SHP77 treated with DMSO at 0.1 percent for 48 hours (cell line): ENCODE measurements at regions not wholly inside any gene's neighbourhood (a gene's known extent, or its start where the extent isn't known, plus 50 kb on each side); places are given as distances from the start of the nearest gene placed in this dataset.
"Not testable (repeated sequence)": the region's sequence is repeated elsewhere in the genome, so short reads cannot be mapped to it uniquely, and the experiment has no call there.

ENCODE experiments used
- DNase-seq: peaks from one replicate; lab custom pipeline; 2025; lab: John Stamatoyannopoulos, UW

DNA sequence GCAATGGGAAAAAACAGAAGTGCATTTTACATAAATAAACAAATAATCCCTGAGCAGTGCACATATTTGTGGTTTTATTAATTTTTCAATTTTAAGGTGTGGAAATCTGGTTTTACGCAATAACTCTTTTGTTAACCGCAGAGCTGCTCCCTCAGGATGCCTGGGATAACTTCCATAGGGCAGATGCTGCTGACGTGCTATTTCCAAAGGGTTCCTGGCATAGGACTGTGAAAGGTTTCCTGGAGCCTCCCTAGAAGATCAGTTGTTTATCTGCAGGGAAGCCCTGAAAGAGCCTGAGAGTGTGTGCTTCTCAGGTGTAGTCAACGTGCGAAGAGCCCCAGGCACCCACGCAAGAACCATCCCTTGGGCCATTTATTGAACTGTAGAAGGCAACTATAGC is 443.5 kb downstream of the PLK2 start:
- no peak for DNase-seq

- DNase-seq: no peak
Measured at GRCh38 chr5:58015175-58015574, 444.7 kb downstream of the PLK2 start.

DNA sequence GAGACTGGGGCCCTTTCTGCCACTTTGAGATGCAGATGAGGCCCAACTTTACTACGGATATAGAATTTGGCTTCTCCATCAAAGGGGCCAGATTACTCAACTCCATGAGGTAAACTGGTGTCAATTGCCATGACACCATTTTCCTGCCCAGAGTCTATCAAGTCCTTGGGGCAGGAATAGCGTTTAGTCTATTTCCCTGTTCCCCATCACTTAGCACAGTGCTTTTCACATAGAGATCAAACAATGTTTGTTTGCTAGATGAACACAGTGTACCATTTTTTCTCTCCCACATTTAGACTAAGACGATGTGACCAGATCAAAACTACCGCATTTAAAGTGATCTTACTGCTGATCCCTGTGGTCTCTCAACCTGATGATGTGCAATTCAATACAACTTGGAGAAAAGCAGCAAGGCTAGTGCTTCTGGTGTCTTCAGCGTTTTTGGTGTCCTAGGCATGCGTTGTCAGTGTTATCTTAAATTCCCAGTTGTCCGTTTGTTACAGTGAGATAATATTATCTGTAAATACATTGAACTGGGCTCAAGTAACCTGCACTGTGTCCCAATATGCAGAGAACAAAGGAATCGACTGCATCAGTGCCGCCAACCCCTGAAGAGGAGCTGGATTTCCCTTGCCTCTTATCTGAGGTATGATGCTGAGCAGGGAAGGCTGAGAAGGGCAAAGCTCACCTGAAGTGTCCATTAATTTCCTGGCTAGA is 446.2 kb downstream of the PLK2 start:
- DNase-seq: no peak

DNA sequence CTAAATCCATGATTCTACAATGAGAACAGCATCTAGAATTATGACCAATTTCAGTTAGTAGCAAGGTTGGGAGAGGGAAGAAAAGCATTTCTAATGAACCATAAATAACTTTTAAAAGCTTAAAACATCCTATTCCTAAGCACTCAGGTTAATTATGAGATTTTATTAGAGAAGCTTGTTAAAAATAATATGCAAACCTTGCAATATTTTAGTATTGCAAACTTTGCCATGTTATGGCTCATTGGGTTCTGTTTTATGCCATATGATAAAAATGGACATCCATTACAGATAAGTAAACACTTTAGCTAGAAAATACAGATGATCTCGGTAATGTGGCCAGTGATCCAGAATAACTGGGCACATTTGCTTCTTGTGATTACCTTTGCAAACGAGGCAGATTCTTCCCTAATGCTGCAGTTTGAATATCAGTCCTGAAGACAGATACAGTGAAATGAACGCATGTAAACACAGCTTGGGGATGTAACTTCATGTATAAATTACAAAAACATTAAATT is 447.0 kb downstream of the PLK2 start:
- no peak for DNase-seq

- no peak for DNase-seq
Measured at GRCh38 chr5:58012102-58012501, 447.8 kb downstream of the PLK2 start.

DNA sequence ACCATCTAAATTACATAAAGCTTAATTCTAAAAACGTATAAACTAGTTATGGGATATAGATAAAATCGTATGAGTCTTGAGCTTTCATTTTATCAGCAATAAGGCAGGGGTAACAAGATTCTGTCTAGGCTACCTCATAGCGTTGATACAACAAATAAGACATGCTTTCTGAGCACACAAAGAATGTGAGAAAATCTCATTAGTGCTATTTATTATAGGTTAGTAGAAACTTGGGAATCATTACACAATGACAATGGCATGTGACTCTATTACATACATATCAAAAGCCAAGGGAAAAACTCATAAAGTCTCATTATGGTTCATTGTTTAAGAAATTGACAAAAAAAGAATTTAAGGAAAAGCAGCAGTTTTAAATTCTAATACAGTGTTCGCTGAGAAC is 448.6 kb downstream of the PLK2 start:
- no peak for DNase-seq

GRCh38 chr5:58009754-58010153 is 450.1 kb downstream of the PLK2 start:
- no peak for DNase-seq

GRCh38 chr5:58002323-58002722 is 457.6 kb downstream of the PLK2 start:
- no peak for DNase-seq

GRCh38 chr5:57993866-57994265 is 466.0 kb downstream of the PLK2 start:
- DNase-seq: no peak

DNA sequence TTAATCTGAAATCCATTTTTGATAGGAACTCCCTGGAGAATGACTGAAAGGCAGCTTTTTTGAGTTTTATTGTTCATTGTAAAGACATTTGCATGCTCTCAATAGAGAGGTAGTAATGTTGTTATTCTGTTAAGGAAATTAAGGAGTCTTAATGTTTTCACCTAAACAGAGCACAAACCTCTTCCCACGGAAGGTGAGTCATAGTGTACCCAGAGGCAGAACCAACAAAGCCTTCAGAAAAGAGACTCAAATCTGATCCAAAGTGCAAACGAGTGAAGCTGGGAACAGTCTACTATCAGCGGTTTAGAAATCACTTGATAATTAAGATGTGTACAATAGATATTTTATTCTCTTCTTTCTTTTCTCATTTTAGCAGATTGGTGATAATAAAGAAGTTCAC is 470.5 kb downstream of the PLK2 start:
- no peak for DNase-seq

DNA sequence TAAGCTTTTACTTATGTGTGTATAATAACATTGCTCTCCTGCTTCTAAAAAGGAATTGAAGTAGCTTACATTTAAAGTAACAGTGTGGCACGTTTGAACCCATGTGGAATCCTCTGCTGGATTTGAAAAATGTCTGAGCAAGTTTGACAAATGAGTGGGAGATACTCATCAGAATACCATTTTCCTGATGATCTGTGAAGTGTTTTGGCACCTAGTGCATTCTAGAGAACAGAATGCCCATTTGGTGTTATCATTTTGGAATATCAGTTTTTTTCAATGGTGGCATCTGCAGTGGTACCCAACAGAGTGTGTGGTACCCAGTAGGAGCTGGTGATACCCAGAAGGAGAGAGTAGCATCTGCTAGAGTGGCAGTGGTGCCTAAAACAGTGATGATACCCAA is 471.1 kb downstream of the PLK2 start:
- DNase-seq: no peak

DNA sequence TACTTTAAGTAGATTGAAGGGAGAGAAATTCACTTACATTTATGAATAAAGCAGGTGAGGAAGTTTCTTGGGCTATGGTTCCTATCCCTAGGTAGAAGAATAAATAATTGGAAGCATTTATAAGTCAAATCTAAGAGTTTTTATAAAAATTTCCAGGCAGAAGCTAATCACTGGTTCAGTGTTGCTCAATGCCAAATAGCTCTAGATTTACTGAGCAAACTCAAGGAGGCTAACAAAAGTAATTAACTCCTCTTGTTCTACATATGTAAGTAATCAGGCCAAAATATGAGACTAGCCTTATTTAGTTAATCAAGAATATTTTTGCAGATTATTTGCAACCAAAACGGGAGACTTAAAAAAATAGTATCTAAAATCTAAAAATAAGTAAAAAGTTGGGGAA is 472.3 kb downstream of the PLK2 start:
- no peak for DNase-seq

GRCh38 chr5:57986761-57987341 is 473.0 kb downstream of the PLK2 start:
- no peak for DNase-seq

GRCh38 chr5:57983426-57983825 is 476.5 kb downstream of the PLK2 start:
- no peak for DNase-seq

GRCh38 chr5:57979671-57980070 is 480.2 kb downstream of the PLK2 start:
- no peak for DNase-seq

GRCh38 chr5:57976506-57976905 is 483.4 kb downstream of the PLK2 start:
- no peak for DNase-seq

- not testable (repeated sequence) for DNase-seq
Measured at GRCh38 chr5:57972099-57972498, 487.8 kb downstream of the PLK2 start.

DNA sequence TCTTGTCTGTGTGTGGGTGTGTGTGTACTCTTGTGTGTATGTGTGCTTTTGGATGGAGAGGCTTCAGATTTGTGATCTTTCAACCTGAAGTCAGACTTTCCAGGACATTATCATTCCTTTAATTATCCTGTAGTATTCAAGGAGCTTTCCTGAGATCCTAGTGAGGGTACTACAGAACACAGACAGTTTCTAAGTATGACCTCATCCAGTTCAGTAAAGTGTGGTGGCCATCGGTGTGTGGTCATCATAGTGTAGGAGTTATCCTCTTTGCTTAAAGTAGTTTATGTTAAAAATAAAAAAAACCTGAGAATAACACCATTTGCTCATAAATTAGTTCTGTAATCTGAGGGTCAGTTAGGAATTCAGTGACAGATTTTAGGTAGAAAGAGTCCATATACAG is 478.0 kb upstream of the ACTBL2 start:
- no peak for DNase-seq

- no peak for DNase-seq
Measured at GRCh38 chr5:57956636-57957035, 474.0 kb upstream of the ACTBL2 start.

GRCh38 chr5:57955511-57955910 is 472.9 kb upstream of the ACTBL2 start:
- no peak for DNase-seq

DNA sequence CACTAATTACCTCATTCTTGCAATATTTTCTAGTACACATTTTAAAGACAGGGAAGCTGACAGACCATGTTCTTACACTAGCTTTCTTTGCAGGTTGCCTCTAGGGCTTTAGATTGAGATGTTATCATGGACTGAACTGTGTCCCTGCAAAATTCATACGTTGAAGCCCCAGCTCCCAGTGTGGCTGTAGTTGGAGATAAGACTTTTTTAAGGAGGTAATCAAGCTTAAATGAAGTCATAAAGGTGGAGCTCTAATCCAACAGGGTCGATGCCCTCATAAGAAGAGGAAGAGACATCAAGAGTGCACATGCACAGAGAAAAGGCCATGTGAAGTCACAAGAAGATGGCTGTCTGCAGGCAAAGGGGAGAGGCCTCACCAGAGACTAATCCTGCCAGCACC is 471.2 kb upstream of the ACTBL2 start:
- DNase-seq: no peak

DNA sequence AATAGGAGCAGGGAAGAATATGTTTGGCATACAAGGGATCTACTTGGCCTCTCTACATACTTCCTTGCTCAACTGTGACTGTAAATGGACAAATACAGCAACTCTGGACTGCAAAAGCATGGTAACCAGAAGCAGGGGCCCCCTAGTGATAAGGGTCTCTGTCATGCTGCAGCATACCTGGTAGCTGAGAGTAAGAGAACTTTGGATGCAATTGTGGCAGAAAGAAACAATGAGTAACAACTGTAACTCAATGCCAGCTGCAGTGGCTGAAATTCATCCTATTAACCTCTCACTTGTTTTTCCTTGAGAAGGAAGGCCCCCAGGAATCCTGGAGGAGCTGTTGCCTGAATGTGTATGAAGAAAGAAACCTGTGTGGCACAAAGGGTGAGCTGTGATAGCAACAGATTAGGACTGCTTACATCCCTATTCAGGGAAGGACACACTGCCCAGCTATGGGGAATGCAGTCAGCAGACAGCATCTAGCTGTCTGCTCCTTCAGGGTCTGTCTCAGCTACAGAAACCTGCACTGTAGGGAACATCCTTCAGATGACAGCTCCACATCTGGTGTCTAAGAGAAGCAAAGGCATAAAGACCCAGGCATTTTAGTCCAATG is 468.1 kb upstream of the ACTBL2 start:
- DNase-seq: no peak

- DNase-seq: no peak
Measured at GRCh38 chr5:57948091-57948490, 465.5 kb upstream of the ACTBL2 start.
